Hepatocyte (in vitro differentiated cells): ENCODE measurements at regions not wholly inside any gene's neighbourhood (a gene's known extent, or its start where the extent isn't known, plus 50 kb on each side); places are given as distances from the start of the nearest gene placed in this dataset.

Experiments used
- CTCF ChIP-seq: fragments of 200-600 bp; sonication (generic); IDR thresholded peaks from 2 replicates; pipeline ENCODE4 v1.5.1; 2016; ENCODE audit warnings: antibody characterized with exemption, mild to moderate bottlenecking; ENCODE audit not compliant: poor library complexity
- EZH2 ChIP-seq: fragments of 200-600 bp; sonication (generic); IDR thresholded peaks from 2 replicates; pipeline ENCODE4 v1.6.1; 2016; ENCODE audit warnings: antibody characterized with exemption, mild to moderate bottlenecking, borderline replicate concordance

GRCh38 chr18:22484471-22484870 lies 66.8 kb upstream of the CTAGE1 start:
- TF ChIP-seq CTCF: no peak
- TF ChIP-seq EZH2: no peak
